ENCODE measurements at regions not wholly inside any gene's neighbourhood (a gene's known extent, or its start where the extent isn't known, plus 50 kb on each side); places are given as distances from the start of the nearest gene placed in this dataset.

GRCh38 chr3:176647987-176648386 lies 549.3 kb downstream of the TBL1XR1 start (continued):
- no peak for TF ChIP-seq ZNF436 (CRISPR knock-in tag; IDR thresholded peaks at IDR 0.05)
- no peak for TF ChIP-seq RBFOX2 (IDR thresholded peaks at IDR 0.05; ENCODE audit: low read depth, low read length)
- TF ChIP-seq MBD2 (IDR thresholded peaks at IDR 0.05; ENCODE audit: borderline replicate concordance, low read depth), result no peak
- TF ChIP-seq ZNF354B (CRISPR knock-in tag; IDR thresholded peaks at IDR 0.05), result no peak
- peak; percentile 79 for TF ChIP-seq MAFG (tag; conservative IDR thresholded peaks at IDR 0.05)
- TF ChIP-seq MAFK (IDR thresholded peaks at IDR 0.05; ENCODE audit: low read length), result peak; percentile 94
- no peak for TF ChIP-seq E2F5 (CRISPR knock-in tag; IDR thresholded peaks at IDR 0.05)
- no peak for TF ChIP-seq PCBP1 (IDR thresholded peaks at IDR 0.05; ENCODE audit: low read depth, low read length, poor library complexity, severe bottlenecking)
- TF ChIP-seq JUN (IDR thresholded peaks at IDR 0.05; ENCODE audit: borderline replicate concordance, low read depth, low read length), result no peak
- TF ChIP-seq JUN (CRISPR knock-in tag; IDR thresholded peaks at IDR 0.05; ENCODE audit: borderline replicate concordance), result no peak
- no peak for TF ChIP-seq HEY1 (CRISPR knock-in tag; IDR thresholded peaks at IDR 0.05; ENCODE audit: borderline replicate concordance)
- no peak for TF ChIP-seq PURB (CRISPR knock-in tag; IDR thresholded peaks at IDR 0.05; ENCODE audit: low read depth)

GRCh38 chr3:176633511-176633910 lies 563.8 kb downstream of the TBL1XR1 start:
- ChIA-PET CTCF (ENCODE audit: low intra/inter-chr PET ratio) (no interaction called here), POLR2A (interaction anchor here (1.0 to 1.5 kb wide), 2 partner anchors 11 to 19 kb away, joined by 3 to 4 read pairs; no protein-coding TSS in a partner anchor)
- DNase-seq (ENCODE audit: extremely low read depth in 1 of 4, low spot score in 3 of 4) (peak in 3 of 4 experiments; percentile 8 to 51 (median 12)), FAIRE-seq (peak; percentile 66), ATAC-seq (peak; percentile 97)
- Histone ChIP-seq H3K4me3 (no peak overlapping the region), H3K36me3 (ENCODE audit: control insufficient read depth, insufficient read depth, low read length) (no peaks in the 10 kb centered on the region), H3K9me1 (ENCODE audit: control insufficient read depth, insufficient read depth, low read length) (no peaks in the 10 kb centered on the region), H2AFZ (ENCODE audit: low read depth, low read length) (peak overlapping the region; percentile 52), H3K4me1 (replicated peaks in 1 of 2; ENCODE audit: control insufficient read depth in 2 of 2, insufficient read depth in 2 of 2, low read length in 2 of 2) (no peaks in the 10 kb centered on the region; a peak in 2 of 5 replicates), H4K20me1 (replicated peaks; ENCODE audit: control insufficient read depth, insufficient read depth, low read length) (no peaks in the 10 kb centered on the region), H3K4me2 (ENCODE audit: insufficient read depth, low read length) (no peak overlapping the region), H3K9ac (ENCODE audit: insufficient read depth in 1 of 2, low read depth in 2 of 2, low read length in 2 of 2) (no peak overlapping the region), H3K79me2 (ENCODE audit: control insufficient read depth, insufficient read depth, low read length) (no peaks in the 10 kb centered on the region), H3K27ac (ENCODE audit: extremely low read depth, low read depth, low read length) (no peak overlapping the region), H3K9me3 (replicated peaks; ENCODE audit: control insufficient read depth, insufficient read depth, low read depth, low read length) (no peaks in the 10 kb centered on the region), H3K27me3 (ENCODE audit: control insufficient read depth in 2 of 2, insufficient read depth in 2 of 2, low read length in 2 of 2) (no peaks in the 10 kb centered on the region)
- WGBS (ENCODE audit: insufficient coverage, low coverage, missing lambda C conversion rate), result 0% methylated on average over 2 of the region's 2 CpGs
- BruUV-seq (replicated peaks), result no TSS peak
- in situ Hi-C loops (cut with MboI) (no loop called here), intact Hi-C loops (cut with micrococcal nuclease) (loop anchor here (1.0 kb wide), 1 partner anchor 28 kb away; no protein-coding TSS in a partner anchor)
- TF ChIP-seq SFPQ (IDR thresholded peaks at IDR 0.05; ENCODE audit: low read depth, low read length) (no peak), ZNF589 (CRISPR knock-in tag; IDR thresholded peaks at IDR 0.05; ENCODE audit: low read depth) (no peak), SMC3 (conservative IDR thresholded peaks at IDR 0.05; ENCODE audit: insufficient read depth, low read depth, low read length) (0 out of 2 replicates have a peak, but pooled peaks have one; percentile 14), ZMIZ1 (IDR thresholded peaks at IDR 0.05; ENCODE audit: low read depth in 2 of 2, low read length in 2 of 2) (no peak)

All from K562 (cell line).